Testis (tissue), 2 donors: ENCODE measurements at regions not wholly inside any gene's neighbourhood (a gene's known extent, or its start where the extent isn't known, plus 50 kb on each side); places are given as distances from the start of the nearest gene placed in this dataset.

Source experiments
- CTCF ChIP-seq, 3 experiments: fragments of 450-650 bp in 2 of 3; fragments of 200-600 bp in 1 of 3; sonication (generic) in 1 of 3; IDR thresholded peaks; one replicate each; pipeline ENCODE4 v1.5.1; 2016 to 2019; ENCODE audit warnings: antibody characterized with exemption in 3 of 3, mild to moderate bottlenecking in 2 of 3, moderate library complexity in 1 of 3
- POLR2A ChIP-seq: fragments of 450-650 bp; IDR thresholded peaks from one replicate; pipeline ENCODE4 v1.6.1; 2017; ENCODE audit warnings: antibody characterized with exemption, mild to moderate bottlenecking, moderate library complexity

- TF ChIP-seq CTCF (IDR thresholded peaks at IDR 0.05): no peak
- TF ChIP-seq POLR2A: no peak
These were observed 90.7 kb upstream of the PARP8 start for GRCh38 chr5:50575740-50576139.
